ENCODE measurements at regions not wholly inside any gene's neighbourhood (a gene's known extent, or its start where the extent isn't known, plus 50 kb on each side); places are given as distances from the start of the nearest gene placed in this dataset.

DNA sequence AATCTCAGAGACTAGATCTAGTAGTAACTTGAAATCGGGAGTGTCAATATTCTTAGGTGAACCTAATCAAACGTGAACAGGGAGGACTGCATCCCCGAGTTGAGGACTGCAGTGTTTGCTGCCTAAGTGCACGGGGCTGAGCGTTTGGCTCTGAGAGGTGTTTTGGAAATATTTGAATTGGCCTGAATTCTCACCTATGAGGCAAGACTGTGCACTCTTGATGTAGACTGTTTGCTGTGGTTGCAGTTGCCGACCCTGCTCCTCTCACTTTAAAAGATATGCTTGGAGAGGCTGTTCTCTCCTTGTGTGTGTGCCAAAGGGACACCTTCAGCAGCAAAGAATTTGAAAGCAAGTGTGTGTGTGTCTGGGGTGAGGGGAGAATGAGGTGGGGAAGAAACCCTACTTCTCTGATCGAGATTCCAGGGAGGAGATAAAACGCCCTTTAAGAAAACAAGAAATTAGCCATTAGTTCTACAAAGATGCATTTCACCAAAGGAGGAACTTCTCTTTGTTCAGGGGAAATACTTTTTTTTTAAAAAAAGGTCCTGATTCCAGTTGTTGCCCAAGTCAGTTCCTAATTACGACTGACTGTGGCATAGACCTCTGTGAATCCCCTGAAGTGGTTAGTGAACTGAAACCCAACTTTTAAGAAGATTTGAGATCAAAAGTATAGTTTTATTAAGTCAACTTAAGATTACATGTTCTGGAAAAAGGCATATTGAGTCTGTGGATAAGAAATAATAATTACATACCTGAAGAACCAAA is 106.6 kb downstream of the DYRK2 start (continued):
- no peak for TF ChIP-seq JUN (IDR thresholded peaks at IDR 0.05; ENCODE audit: low read depth, low read length)
- no peak for TF ChIP-seq SP2 (IDR thresholded peaks at IDR 0.05; ENCODE audit: low read length)

Measured in H1 (cell line).